SU-DHL-6 (cell line): ENCODE measurements at regions not wholly inside any gene's neighbourhood (a gene's known extent, or its start where the extent isn't known, plus 50 kb on each side); places are given as distances from the start of the nearest gene placed in this dataset.

Source experiments
- EZH2phosphoT487 ChIP-seq: fragments of 200-600 bp; sonication (generic), shearing (Covaris generic); conservative IDR thresholded peaks from 2 replicates; pipeline ENCODE4 v1.6.1; 2018; ENCODE audit warnings: mild to moderate bottlenecking, antibody characterized with exemption, low read length, moderate library complexity, mixed read lengths
- TF ChIP-seq, protein P1 (sequence below): fragments of 200-600 bp; sonication (generic); IDR thresholded peaks from one replicate; pipeline ENCODE4 v1.5.1; 2017; ENCODE audit warnings: antibody characterized with exemption, mild to moderate bottlenecking, low read length, moderate library complexity; ENCODE audit not compliant: insufficient read depth, poor library complexity, severe bottlenecking

DNA sequence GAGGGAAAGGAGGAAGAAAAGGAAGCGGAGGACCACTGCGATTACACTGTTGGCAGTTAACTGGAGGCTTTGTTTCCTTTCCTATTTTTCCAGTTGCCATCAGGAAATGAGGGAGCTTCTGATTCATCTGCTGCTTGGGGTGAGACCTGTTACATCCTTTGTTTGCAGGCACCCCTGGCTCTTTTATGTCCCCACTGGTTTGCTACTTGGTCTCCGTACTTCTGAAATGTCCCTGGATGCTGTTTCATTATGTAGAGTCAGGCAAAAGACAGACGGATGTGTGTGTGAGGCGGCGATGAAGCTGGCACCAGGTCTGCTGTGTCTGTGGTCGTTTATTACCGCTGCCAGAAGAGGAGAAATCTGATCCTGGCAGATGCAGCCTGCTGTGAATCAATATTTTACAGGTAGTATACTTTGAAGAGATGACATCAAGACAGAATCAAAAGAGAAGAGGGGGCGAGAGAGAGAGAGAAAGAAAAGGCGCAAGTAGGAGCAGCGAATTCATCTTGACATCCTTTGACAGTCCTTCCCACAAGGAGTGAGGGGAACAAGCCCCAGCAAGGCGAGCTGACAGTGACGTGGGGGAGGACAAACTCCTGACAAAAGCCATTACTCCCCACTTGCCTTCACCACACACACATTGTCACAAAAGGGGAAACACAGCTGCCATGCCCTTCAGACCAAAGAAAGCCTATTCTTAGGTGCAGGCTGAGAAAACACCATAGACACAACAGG is 145.9 kb upstream of the FBXL4 start:
- TF ChIP-seq, protein P1, sequence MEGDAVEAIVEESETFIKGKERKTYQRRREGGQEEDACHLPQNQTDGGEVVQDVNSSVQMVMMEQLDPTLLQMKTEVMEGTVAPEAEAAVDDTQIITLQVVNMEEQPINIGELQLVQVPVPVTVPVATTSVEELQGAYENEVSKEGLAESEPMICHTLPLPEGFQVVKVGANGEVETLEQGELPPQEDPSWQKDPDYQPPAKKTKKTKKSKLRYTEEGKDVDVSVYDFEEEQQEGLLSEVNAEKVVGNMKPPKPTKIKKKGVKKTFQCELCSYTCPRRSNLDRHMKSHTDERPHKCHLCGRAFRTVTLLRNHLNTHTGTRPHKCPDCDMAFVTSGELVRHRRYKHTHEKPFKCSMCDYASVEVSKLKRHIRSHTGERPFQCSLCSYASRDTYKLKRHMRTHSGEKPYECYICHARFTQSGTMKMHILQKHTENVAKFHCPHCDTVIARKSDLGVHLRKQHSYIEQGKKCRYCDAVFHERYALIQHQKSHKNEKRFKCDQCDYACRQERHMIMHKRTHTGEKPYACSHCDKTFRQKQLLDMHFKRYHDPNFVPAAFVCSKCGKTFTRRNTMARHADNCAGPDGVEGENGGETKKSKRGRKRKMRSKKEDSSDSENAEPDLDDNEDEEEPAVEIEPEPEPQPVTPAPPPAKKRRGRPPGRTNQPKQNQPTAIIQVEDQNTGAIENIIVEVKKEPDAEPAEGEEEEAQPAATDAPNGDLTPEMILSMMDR: no peak
- TF ChIP-seq EZH2phosphoT487: no peak
